ENCODE measurements at regions not wholly inside any gene's neighbourhood (a gene's known extent, or its start where the extent isn't known, plus 50 kb on each side); places are given as distances from the start of the nearest gene placed in this dataset.

- TF ChIP-seq CTCF (IDR thresholded peaks at IDR 0.05) (no peak), POLR2A (IDR thresholded peaks at IDR 0.05) (no peak)
Measured at GRCh38 chr6:16841241-16841640, 80.0 kb upstream of the ATXN1 start.

Data from prostate gland (tissue), 2 donors.